IPS-11a (cell line): ENCODE measurements at regions not wholly inside any gene's neighbourhood (a gene's known extent, or its start where the extent isn't known, plus 50 kb on each side); places are given as distances from the start of the nearest gene placed in this dataset.

Experiments
- H3K4me3 ChIP-seq: one replicate; pipeline ENCODE4 v1.5.1; 2013; ENCODE audit warnings: low read depth, low read length, control low read depth

- H3K4me3 ChIP-seq: no peak overlapping the region
These were observed 70.5 kb upstream of the BLID start for GRCh38 chr11:122186439-122187080.

GRCh38 chr11:122183933-122184332, 67.9 kb upstream of the BLID start:
- H3K4me3 ChIP-seq: no peak overlapping the region

GRCh38 chr11:122181893-122182292, 65.9 kb upstream of the BLID start:
- no peak overlapping the region for H3K4me3 ChIP-seq

- no peak overlapping the region for H3K4me3 ChIP-seq
These were observed 65.4 kb upstream of the BLID start for GRCh38 chr11:122181372-122181771.

- no peak overlapping the region for H3K4me3 ChIP-seq
These were observed 64.2 kb upstream of the BLID start for GRCh38 chr11:122179961-122180834.

GRCh38 chr11:122178795-122179194, 62.8 kb upstream of the BLID start:
- H3K4me3 ChIP-seq: no peak overlapping the region

GRCh38 chr11:122177238-122177637, 61.2 kb upstream of the BLID start:
- no peak overlapping the region for H3K4me3 ChIP-seq

GRCh38 chr11:122176651-122177050, 60.6 kb upstream of the BLID start:
- H3K4me3 ChIP-seq: no peak overlapping the region

GRCh38 chr11:122175306-122175705, 59.3 kb upstream of the BLID start:
- H3K4me3 ChIP-seq: no peak overlapping the region

GRCh38 chr11:122173587-122173986, 57.6 kb upstream of the BLID start:
- H3K4me3 ChIP-seq: no peak overlapping the region

GRCh38 chr11:122173074-122173450, 57.0 kb upstream of the BLID start:
- no peak overlapping the region for H3K4me3 ChIP-seq

- no peak overlapping the region for H3K4me3 ChIP-seq
These were observed 56.5 kb upstream of the BLID start for GRCh38 chr11:122172352-122173073.

GRCh38 chr11:122170815-122171475, 54.9 kb upstream of the BLID start:
- no peak overlapping the region for H3K4me3 ChIP-seq

GRCh38 chr11:122168218-122168617, 52.2 kb upstream of the BLID start:
- no peak overlapping the region for H3K4me3 ChIP-seq

GRCh38 chr11:122167100-122167499, 51.1 kb upstream of the BLID start:
- H3K4me3 ChIP-seq: no peak overlapping the region

- no peak overlapping the region for H3K4me3 ChIP-seq
These were observed 49.8 kb upstream of the BLID start for GRCh38 chr11:122165607-122166371.
